Heart left ventricle (tissue), 16 donors: ENCODE measurements at regions not wholly inside any gene's neighbourhood (a gene's known extent, or its start where the extent isn't known, plus 50 kb on each side); places are given as distances from the start of the nearest gene placed in this dataset.

Experiments
- ATAC-seq, 4 donors: fragments of 200-7000 bp; cut with Tn5 transposase; one replicate each; pipeline ENCODE4 v1.9.1; 2020 to 2022; ENCODE audit warnings: moderate library complexity in 4 of 4, mild to moderate bottlenecking in 3 of 4, moderate number of reproducible peaks in 1 of 4
- DNase-seq, 5 donors: peaks; one replicate each; pipeline ENCODE4 v3.0.0-alpha.2; 2020
- H3K27ac ChIP-seq, 12 donors: fragments of 200-600 bp; sonication (generic) in 4 of 12; one replicate each; pipeline versions ENCODE4 v1.5.0 to v1.8.0; 2016 to 2022; ENCODE audit warnings: mild to moderate bottlenecking in 2 of 12
- H3K27me3 ChIP-seq, 9 donors: fragments of 200-600 bp; sonication (generic) in 2 of 9; one replicate each; pipeline versions ENCODE4 v1.5.1 to v1.8.0; 2016 to 2022; ENCODE audit warnings: mild to moderate bottlenecking in 3 of 9
- H3K36me3 ChIP-seq, 9 donors: fragments of 200-600 bp; sonication (generic) in 2 of 9; one replicate each; pipeline versions ENCODE4 v1.5.0 to v1.8.0; 2018 to 2022; ENCODE audit warnings: mild to moderate bottlenecking in 2 of 9
- H3K4me1 ChIP-seq, 12 donors: fragments of 200-600 bp; sonication (generic) in 4 of 12; one replicate each; pipeline versions ENCODE4 v1.5.0 to v1.8.0; 2016 to 2022; ENCODE audit warnings: mild to moderate bottlenecking in 3 of 12
- H3K4me3 ChIP-seq, 12 donors: fragments of 200-600 bp; sonication (generic) in 4 of 12; one replicate each; pipeline versions ENCODE4 v1.5.0 to v1.8.0; 2017 to 2022; ENCODE audit warnings: mild to moderate bottlenecking in 9 of 12, moderate library complexity in 4 of 12
- H3K9me3 ChIP-seq, 12 donors: fragments of 200-600 bp; sonication (generic) in 4 of 12; one replicate each; pipeline versions ENCODE4 v1.5.0 to v1.8.0; 2016 to 2022; ENCODE audit warnings: mild to moderate bottlenecking in 1 of 12
- POLR2A ChIP-seq, 2 donors: fragments of 450-650 bp; IDR thresholded peaks; one replicate each; pipeline ENCODE4 v1.6.1; 2017; ENCODE audit warnings: antibody characterized with exemption in 2 of 2, mild to moderate bottlenecking in 2 of 2, moderate library complexity in 2 of 2
- WGBS, 4 donors: extraction: QIAGEN DNeasy Blood & Tissue Kit in 2 of 4; methylation state at CpG; one replicate each; pipeline versions ENCODE4 v1.1.5 to v1.1.7; 2013 to 2018; 5-methylcytosine and 5-hydroxymethylcytosine counted together
- intact Hi-C, 10 donors: fragments of 100-400 bp; cut with DNase I; formaldehyde crosslinking; loops; one replicate each; pipeline versions ENCODE4 v1.11.1 to v1.14.2; 2022
- TF ChIP-seq, protein P1 (sequence below), 12 donors: fragments of 200-600 bp; sonication (generic) in 4 of 12; IDR thresholded peaks; one replicate each; pipeline versions ENCODE4 v1.5.0 to v1.8.0; 2018 to 2022; ENCODE audit warnings: antibody characterized with exemption in 12 of 12, mild to moderate bottlenecking in 5 of 12
- donor health status: ischemic (EF 13 %, LVEDD 7.1; RV severe dilation, severe dysfunction).
- donor health status: healthy with polysubstance abuse.
- donor health status: DM: no; HTN: yes; CAD: no.
- donor health status: DM: no; HTN: no; CAD: no.
- donor health status: ischemic (EF 25% LVEDD 6.9; RV normal size, moderate dysfunction).
- donor health status: ischemic (EF 25% LVEDD 5.7; RV mildly dilated, moderate dysfunction).
- donor health status: healthy.
- donor health status: DM: yes; HTN: yes; CAD: no.
- donor health status: ischemic (EF 35%, LVEDD 5.7; RV mildly dilated, moderate dysfunction).
- donor health status: nonischemic (EF 11% LVEDD 7.7; RV severe dilation, severe dysfunction).
- donor health status: DM: yes; HTN: yes; CAD: no.
- donor health status: PGD.
- donor health status: ischemic (EF 29% LVEDD 5.4; RV normal size, mild dysfunction).
- donor health status: nonischemic (EF 23%, LVEDD 6.1; RV moderate dilation, normal function).

DNA sequence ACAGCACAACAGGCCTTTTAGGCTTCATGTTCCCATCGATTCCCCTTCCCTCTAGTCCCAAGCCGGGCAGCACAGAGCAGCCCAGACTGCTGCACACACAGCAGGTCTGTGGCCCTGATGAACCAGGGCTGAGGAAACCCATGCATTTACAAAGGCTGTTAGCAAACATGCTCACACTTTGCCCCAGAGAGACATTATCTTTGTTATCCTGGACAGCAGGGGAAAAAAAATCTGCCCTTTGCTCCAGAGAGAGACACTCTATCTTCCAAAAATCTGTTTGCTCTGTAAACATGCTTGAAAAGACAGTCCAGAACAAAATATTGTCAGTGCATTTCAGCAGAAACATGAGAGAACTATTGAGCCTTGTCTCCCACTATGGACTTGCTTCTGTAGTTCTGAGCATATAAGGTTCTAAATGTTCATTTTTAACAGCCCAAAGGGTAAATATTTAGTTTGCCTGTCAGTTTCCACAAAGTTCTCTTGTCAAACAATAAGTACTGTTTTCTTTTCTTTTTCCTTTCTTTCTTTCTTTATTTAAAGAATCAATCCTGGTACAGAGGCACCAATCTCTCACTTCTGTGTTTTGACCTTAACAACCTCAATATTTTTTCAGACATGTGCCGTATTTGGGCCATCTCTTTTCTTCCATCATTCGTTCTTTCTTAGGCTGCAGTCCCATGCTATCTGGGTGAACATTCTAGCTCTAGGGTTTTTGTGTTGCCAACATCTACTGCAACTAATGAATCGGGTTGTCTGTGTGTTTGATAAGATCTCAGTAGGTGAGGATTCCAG is 468.0 kb downstream of the EPM2A start:
- intact Hi-C loops: no loop called here
- Histone ChIP-seq H3K9me3 (no peaks in the 10 kb centered on the region), H3K4me1 (peaks cover 0 to 3% (median 0%) of the 10 kb centered on the region in 12 donors), H3K27ac (no peak overlapping the region), H3K4me3 (no peak overlapping the region), H3K27me3 (no peaks in the 10 kb centered on the region), H3K36me3 (no peaks in the 10 kb centered on the region)
- no peak for TF ChIP-seq POLR2A (IDR thresholded peaks at IDR 0.05)
- TF ChIP-seq, protein P1, sequence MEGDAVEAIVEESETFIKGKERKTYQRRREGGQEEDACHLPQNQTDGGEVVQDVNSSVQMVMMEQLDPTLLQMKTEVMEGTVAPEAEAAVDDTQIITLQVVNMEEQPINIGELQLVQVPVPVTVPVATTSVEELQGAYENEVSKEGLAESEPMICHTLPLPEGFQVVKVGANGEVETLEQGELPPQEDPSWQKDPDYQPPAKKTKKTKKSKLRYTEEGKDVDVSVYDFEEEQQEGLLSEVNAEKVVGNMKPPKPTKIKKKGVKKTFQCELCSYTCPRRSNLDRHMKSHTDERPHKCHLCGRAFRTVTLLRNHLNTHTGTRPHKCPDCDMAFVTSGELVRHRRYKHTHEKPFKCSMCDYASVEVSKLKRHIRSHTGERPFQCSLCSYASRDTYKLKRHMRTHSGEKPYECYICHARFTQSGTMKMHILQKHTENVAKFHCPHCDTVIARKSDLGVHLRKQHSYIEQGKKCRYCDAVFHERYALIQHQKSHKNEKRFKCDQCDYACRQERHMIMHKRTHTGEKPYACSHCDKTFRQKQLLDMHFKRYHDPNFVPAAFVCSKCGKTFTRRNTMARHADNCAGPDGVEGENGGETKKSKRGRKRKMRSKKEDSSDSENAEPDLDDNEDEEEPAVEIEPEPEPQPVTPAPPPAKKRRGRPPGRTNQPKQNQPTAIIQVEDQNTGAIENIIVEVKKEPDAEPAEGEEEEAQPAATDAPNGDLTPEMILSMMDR (IDR thresholded peaks at IDR 0.05): no peak
- no peak for ATAC-seq
- WGBS, 4 donors: 66 to 79% (median 74%) methylated on average over 5 of the region's 5 CpGs
- no peak for DNase-seq

DNA sequence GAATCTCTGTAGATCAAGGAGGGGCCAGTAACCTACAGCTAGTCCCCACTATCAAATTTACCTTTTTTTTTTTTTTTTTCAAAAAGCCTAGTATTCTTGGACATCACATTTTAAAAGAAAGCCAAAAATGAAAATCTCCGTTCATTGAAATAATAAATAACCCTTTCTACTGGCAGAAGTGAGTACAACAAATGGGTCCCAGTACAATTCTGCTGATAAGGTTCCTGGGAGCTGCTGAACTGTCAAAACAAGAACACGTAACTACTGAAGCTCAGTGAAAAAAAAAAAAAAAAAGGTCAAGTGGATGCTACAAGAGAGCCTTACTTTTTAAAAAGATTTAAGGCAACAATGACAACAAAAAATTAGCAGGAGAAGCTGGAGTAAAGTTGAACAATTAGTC is 464.9 kb downstream of the EPM2A start:
- TF ChIP-seq, protein P1 (IDR thresholded peaks at IDR 0.05): no peak
- no peak for TF ChIP-seq POLR2A (IDR thresholded peaks at IDR 0.05)

DNA sequence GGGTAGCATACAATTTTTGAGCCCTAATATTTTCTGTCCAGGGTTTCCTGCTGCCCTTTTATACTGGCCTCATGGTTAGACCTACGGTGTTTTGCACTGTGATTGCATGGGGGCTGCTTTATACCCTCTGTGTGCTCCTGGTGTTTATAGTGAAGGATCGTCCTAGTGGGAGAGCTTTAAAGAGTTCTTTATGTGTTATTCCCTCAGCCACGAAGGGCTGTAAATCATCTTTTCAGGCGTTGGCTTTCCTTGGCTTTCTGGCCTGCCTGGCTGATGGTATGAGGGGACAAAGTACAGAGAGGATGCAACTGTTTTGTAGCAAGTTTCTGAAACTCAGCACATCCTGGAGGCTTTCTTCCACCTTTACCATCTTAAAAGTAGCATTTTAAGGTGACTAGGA is 464.3 kb downstream of the EPM2A start:
- TF ChIP-seq, protein P1 (IDR thresholded peaks at IDR 0.05): no peak
- TF ChIP-seq POLR2A (IDR thresholded peaks at IDR 0.05): no peak
- intact Hi-C loops: no loop called here
- DNase-seq (no peak), ATAC-seq (no peak)
- Histone ChIP-seq H3K27ac (no peak overlapping the region), H3K4me1 (peaks cover 0 to 3% (median 0%) of the 10 kb centered on the region in 12 donors), H3K9me3 (no peaks in the 10 kb centered on the region), H3K4me3 (no peak overlapping the region), H3K27me3 (no peaks in the 10 kb centered on the region), H3K36me3 (no peaks in the 10 kb centered on the region)
- 61 to 67% (median 63%) methylated on average over 4 of the region's 4 CpGs for whole genome bisulfite sequencing, 4 donors

More for the DNA sequence above, 464.9 kb downstream of the EPM2A start:
- no peaks in the 10 kb centered on the region for H3K36me3 ChIP-seq
- no peak overlapping the region for H3K27ac ChIP-seq
- no peaks in the 10 kb centered on the region for H3K27me3 ChIP-seq
- no peaks in the 10 kb centered on the region for H3K9me3 ChIP-seq
- DNase-seq (no peak), ATAC-seq (no peak)
- no peak overlapping the region for H3K4me3 ChIP-seq
- H3K4me1 ChIP-seq: peaks cover 0 to 3% (median 0%) of the 10 kb centered on the region in 12 donors
- intact Hi-C loops: no loop called here
- WGBS, 4 donors: 25 to 49% (median 35%) methylated on average over 2 of the region's 2 CpGs

DNA sequence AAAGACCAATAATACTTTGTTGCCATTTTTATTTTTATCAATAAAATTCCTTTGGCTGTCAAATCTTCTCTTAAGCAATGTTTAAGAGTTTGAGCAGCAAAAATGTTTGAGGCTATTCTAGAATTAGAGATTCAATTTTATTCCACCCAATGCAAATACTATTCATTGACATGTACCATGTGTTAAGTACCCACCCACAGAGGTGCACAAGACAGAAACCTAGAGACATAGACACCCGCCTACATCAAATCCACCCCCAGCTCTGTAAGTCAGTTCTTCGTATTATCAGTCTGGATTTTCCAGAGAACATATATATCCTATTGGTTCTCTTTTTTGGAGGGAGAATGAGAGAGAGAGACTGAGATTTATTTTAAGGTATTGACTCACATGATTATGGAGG is 463.7 kb downstream of the EPM2A start:
- Histone ChIP-seq H3K36me3 (no peaks in the 10 kb centered on the region), H3K27me3 (no peaks in the 10 kb centered on the region)
- 88 to 96% (median 94%) methylated on average over 2 of the region's 2 CpGs for WGBS, 4 donors

More for the DNA sequence above, 463.7 kb downstream of the EPM2A start:
- H3K27ac ChIP-seq: no peak overlapping the region
- ATAC-seq: no peak
- no peak overlapping the region for H3K4me3 ChIP-seq
- H3K9me3 ChIP-seq: no peaks in the 10 kb centered on the region
- H3K4me1 ChIP-seq: peaks cover 0 to 3% (median 0%) of the 10 kb centered on the region in 12 donors
- TF ChIP-seq POLR2A (IDR thresholded peaks at IDR 0.05): no peak
- TF ChIP-seq, protein P1 (IDR thresholded peaks at IDR 0.05): no peak
- DNase-seq: no peak
- intact Hi-C loops: no loop called here
